Duodenal mucosa (tissue), 2 donors: ENCODE measurements at regions not wholly inside any gene's neighbourhood (a gene's known extent, or its start where the extent isn't known, plus 50 kb on each side); places are given as distances from the start of the nearest gene placed in this dataset.
"Not testable (repeated sequence)": the region's sequence is repeated elsewhere in the genome, so short reads cannot be mapped to it uniquely, and the experiment has no call there.

Experiments
- H3K27ac ChIP-seq: one replicate; pipeline ENCODE4 v1.7.0; 2013; ENCODE audit warnings: low read depth, low read length
- H3K27me3 ChIP-seq, 2 donors: one replicate each; pipeline ENCODE4 v1.7.0; 2013; ENCODE audit warnings: low read length in 2 of 2, control low read depth in 1 of 2; ENCODE audit not compliant: insufficient read depth in 2 of 2, control insufficient read depth in 1 of 2
- H3K36me3 ChIP-seq, 2 donors: one replicate each; pipeline ENCODE4 v1.7.0; 2013; ENCODE audit warnings: low read length in 2 of 2, control low read depth in 1 of 2; ENCODE audit not compliant: insufficient read depth in 2 of 2, control insufficient read depth in 1 of 2
- H3K4me1 ChIP-seq, 2 donors: one replicate each; pipeline ENCODE4 v1.7.0; 2013; ENCODE audit warnings: low read length in 2 of 2, control low read depth in 1 of 2; ENCODE audit not compliant: insufficient read depth in 2 of 2, control insufficient read depth in 1 of 2
- H3K4me3 ChIP-seq, 2 donors: one replicate each; pipeline ENCODE4 v1.7.0; 2013; ENCODE audit warnings: low read length in 2 of 2, low read depth in 1 of 2
- H3K9ac ChIP-seq, 2 donors: one replicate each; pipeline ENCODE4 v1.7.0; 2013; ENCODE audit warnings: low read length in 2 of 2, low read depth in 1 of 2
- H3K9me3 ChIP-seq, 2 donors: one replicate each; pipeline ENCODE4 v1.7.0; 2013; ENCODE audit warnings: low read length in 2 of 2, control low read depth in 1 of 2; ENCODE audit not compliant: control insufficient read depth in 1 of 2

DNA sequence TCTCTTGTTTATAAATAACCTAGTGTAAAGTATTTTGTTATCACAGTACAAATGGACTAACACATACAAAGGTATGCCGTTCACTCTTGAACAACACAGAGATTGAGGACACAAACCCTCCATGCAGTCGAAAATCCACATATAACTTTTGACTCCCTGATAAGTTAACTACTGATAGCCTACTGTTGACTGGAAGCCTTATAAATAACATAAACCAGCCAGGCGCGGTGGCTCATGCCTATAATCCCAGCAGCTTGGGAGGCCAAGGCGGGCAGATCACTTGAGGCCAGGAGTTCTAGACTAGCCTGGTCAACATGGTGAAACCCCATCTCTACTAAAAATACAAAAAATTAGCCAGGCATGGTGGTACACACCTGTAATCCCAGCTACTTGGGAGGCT is 290.1 kb upstream of the IGF1R start:
- H3K4me3 ChIP-seq, H3K27me3 ChIP-seq, H3K9me3 ChIP-seq, H3K4me1 ChIP-seq, H3K27ac ChIP-seq, H3K36me3 ChIP-seq, H3K9ac ChIP-seq: not testable (repeated sequence)

- Histone ChIP-seq H3K4me3 (no peak overlapping the region), H3K9me3 (no peaks in the 10 kb centered on the region), H3K27me3 (no peaks in the 10 kb centered on the region), H3K36me3 (no peaks in the 10 kb centered on the region), H3K27ac (no peak overlapping the region), H3K9ac (no peak overlapping the region), H3K4me1 (no peaks in the 10 kb centered on the region)
These were observed 289.4 kb upstream of the IGF1R start for GRCh38 chr15:98358971-98359370.

DNA sequence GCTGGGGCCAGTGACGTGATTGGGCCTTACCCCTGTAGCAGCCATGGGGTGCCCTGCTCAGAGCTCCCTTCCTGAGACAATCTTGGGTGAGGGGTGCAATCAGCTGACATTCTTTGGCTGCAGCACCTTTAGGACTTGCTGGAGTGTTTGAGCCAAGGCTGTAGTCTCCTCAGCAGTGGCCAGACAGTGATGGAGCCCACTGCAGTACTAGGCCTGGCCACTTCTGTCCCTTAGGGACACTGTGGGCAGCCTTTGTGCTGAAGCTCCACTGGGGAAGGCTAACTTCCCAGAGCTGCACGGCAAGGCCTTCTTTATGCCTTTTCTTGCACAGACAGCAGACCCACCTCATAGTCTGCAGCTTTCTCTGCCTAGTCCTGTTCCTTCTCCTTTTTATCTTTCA is 284.9 kb upstream of the IGF1R start:
- Histone ChIP-seq H3K27ac (no peak overlapping the region), H3K27me3 (no peaks in the 10 kb centered on the region), H3K9ac (no peak overlapping the region), H3K4me3 (no peak overlapping the region), H3K4me1 (no peaks in the 10 kb centered on the region), H3K9me3 (no peaks in the 10 kb centered on the region), H3K36me3 (no peaks in the 10 kb centered on the region)

DNA sequence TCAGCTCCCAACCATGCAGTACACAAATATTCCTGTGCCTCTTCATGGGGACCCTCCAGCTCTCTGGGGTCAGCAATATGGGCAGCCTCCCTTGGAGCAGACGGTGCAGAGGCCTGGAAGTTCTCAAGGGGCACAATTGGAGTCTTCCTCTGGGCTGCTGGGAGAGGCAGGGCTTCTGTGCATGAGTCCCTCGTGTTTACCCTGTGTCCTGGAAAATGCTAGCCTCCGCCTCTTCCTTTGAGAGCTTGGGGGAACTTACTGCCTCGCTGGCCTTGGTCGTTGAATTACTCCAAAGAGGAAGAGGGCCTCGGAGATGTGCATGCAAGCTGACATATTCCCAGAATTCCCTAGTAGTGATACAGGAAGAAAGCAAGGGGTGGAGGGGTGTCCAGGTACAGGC is 284.4 kb upstream of the IGF1R start:
- H3K27ac ChIP-seq, result no peak overlapping the region
- no peak overlapping the region for H3K9ac ChIP-seq
- H3K27me3 ChIP-seq, result no peaks in the 10 kb centered on the region
- H3K4me3 ChIP-seq, result no peak overlapping the region
- no peaks in the 10 kb centered on the region for H3K36me3 ChIP-seq
- no peaks in the 10 kb centered on the region for H3K9me3 ChIP-seq
- H3K4me1 ChIP-seq, result no peaks in the 10 kb centered on the region

DNA sequence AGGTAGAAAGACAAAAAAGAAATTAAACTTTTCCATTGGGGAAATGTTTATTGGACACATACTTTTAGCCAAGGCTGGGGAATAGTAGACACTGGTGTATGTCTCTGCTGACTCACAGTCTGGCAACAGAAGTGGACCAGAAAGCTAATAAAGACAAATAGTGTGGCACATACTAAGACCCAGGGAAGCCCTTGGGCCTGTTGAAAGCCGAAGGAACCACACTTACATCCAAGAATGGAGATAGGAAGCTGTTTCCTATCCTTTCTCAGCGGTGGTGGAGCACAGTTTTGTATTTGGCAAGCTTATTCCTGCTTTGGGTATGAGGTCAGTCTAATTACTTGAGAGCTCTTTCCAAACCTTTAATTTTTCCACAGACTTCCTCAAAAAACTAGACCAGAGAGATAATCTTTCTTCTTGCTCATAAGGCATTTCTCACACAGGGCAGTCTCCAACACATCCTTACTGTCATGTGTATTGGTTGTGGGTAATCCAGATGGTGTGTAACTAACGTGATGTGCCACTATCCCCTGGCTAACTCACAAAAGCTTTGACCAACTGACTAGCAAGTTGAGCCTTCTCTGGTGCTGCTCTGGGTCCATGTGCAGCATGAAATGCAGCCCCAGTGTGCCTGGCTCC is 279.1 kb upstream of the IGF1R start:
- no peaks in the 10 kb centered on the region for H3K27me3 ChIP-seq
- no peaks in the 10 kb centered on the region for H3K9me3 ChIP-seq
- H3K36me3 ChIP-seq, result no peaks in the 10 kb centered on the region
- H3K27ac ChIP-seq, result no peak overlapping the region
- H3K9ac ChIP-seq, result no peak overlapping the region
- no peak overlapping the region for H3K4me3 ChIP-seq
- H3K4me1 ChIP-seq, result no peaks in the 10 kb centered on the region

- peaks cover 0 to 4% of the 10 kb centered on the region in 2 donors for H3K9me3 ChIP-seq
- no peak overlapping the region for H3K27ac ChIP-seq
- no peaks in the 10 kb centered on the region for H3K4me1 ChIP-seq
- no peak overlapping the region for H3K9ac ChIP-seq
- no peaks in the 10 kb centered on the region for H3K36me3 ChIP-seq
- H3K27me3 ChIP-seq, result no peaks in the 10 kb centered on the region
- H3K4me3 ChIP-seq, result no peak overlapping the region
These were observed 272.6 kb upstream of the IGF1R start for GRCh38 chr15:98375513-98376340.

GRCh38 chr15:98380721-98381120 is 267.6 kb upstream of the IGF1R start:
- Histone ChIP-seq H3K36me3 (no peaks in the 10 kb centered on the region), H3K4me1 (no peaks in the 10 kb centered on the region), H3K4me3 (no peak overlapping the region), H3K27me3 (no peaks in the 10 kb centered on the region), H3K9ac (no peak overlapping the region), H3K9me3 (peaks cover 0 to 4% of the 10 kb centered on the region in 2 donors), H3K27ac (no peak overlapping the region)

GRCh38 chr15:98381446-98381845 is 266.9 kb upstream of the IGF1R start:
- Histone ChIP-seq H3K27ac (no peak overlapping the region), H3K9ac (no peak overlapping the region), H3K4me3 (no peak overlapping the region)

GRCh38 chr15:98382139-98382538 is 266.2 kb upstream of the IGF1R start:
- Histone ChIP-seq H3K36me3 (no peaks in the 10 kb centered on the region), H3K4me1 (no peaks in the 10 kb centered on the region), H3K27ac (no peak overlapping the region), H3K4me3 (no peak overlapping the region), H3K27me3 (no peaks in the 10 kb centered on the region), H3K9ac (no peak overlapping the region), H3K9me3 (peaks cover 0 to 4% of the 10 kb centered on the region in 2 donors)

More at GRCh38 chr15:98381446-98381845, 266.9 kb upstream of the IGF1R start:
- H3K27me3 ChIP-seq, result no peaks in the 10 kb centered on the region
- no peaks in the 10 kb centered on the region for H3K36me3 ChIP-seq
- peaks cover 0 to 4% of the 10 kb centered on the region in 2 donors for H3K9me3 ChIP-seq
- no peaks in the 10 kb centered on the region for H3K4me1 ChIP-seq

GRCh38 chr15:98383571-98383970 is 264.8 kb upstream of the IGF1R start:
- no peak overlapping the region for H3K9ac ChIP-seq
- H3K27me3 ChIP-seq, result no peaks in the 10 kb centered on the region

More at GRCh38 chr15:98383571-98383970, 264.8 kb upstream of the IGF1R start:
- peaks cover 0 to 4% of the 10 kb centered on the region in 2 donors for H3K9me3 ChIP-seq
- H3K27ac ChIP-seq, result no peak overlapping the region
- H3K4me3 ChIP-seq, result no peak overlapping the region
- H3K36me3 ChIP-seq, result no peaks in the 10 kb centered on the region
- no peaks in the 10 kb centered on the region for H3K4me1 ChIP-seq
